B cell (primary cell): ENCODE measurements at regions not wholly inside any gene's neighbourhood (a gene's known extent, or its start where the extent isn't known, plus 50 kb on each side); places are given as distances from the start of the nearest gene placed in this dataset.

Source experiments
- EZH2 ChIP-seq: IDR thresholded peaks from 2 replicates; pipeline ENCODE4 v1.6.1; 2012; ENCODE audit warnings: borderline replicate concordance, low read depth, mild to moderate bottlenecking, moderate library complexity, low read length; ENCODE audit not compliant: insufficient read depth, poor library complexity, severe bottlenecking
- TF ChIP-seq, protein P1 (sequence below): fragments of 200-600 bp; IDR thresholded peaks from one replicate; pipeline ENCODE4 v1.8.0; 2022; ENCODE audit warnings: antibody characterized with exemption, mild to moderate bottlenecking

DNA sequence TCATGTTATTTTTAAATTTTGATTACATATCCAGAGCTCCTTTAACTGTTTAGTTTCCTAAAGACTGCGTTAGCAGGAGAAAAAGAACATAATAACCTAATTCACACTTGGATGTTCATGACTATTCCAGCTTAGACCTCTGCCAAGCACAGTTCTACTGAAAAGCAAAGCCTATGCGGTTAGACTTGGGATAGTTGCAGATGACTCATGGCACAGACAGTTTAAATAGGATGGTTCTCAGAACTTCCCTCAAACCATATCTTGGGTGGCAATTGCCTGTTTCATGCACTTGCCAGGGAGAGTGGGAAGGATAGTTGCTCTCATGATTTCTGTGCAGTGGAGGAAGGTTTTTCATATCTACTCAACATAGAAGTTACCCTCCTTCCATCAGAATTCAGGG is 149.7 kb upstream of the KLHL29 start:
- TF ChIP-seq, protein P1, sequence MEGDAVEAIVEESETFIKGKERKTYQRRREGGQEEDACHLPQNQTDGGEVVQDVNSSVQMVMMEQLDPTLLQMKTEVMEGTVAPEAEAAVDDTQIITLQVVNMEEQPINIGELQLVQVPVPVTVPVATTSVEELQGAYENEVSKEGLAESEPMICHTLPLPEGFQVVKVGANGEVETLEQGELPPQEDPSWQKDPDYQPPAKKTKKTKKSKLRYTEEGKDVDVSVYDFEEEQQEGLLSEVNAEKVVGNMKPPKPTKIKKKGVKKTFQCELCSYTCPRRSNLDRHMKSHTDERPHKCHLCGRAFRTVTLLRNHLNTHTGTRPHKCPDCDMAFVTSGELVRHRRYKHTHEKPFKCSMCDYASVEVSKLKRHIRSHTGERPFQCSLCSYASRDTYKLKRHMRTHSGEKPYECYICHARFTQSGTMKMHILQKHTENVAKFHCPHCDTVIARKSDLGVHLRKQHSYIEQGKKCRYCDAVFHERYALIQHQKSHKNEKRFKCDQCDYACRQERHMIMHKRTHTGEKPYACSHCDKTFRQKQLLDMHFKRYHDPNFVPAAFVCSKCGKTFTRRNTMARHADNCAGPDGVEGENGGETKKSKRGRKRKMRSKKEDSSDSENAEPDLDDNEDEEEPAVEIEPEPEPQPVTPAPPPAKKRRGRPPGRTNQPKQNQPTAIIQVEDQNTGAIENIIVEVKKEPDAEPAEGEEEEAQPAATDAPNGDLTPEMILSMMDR, result no peak
- no peak for TF ChIP-seq EZH2
